C4-2B (cell line): ENCODE measurements at regions not wholly inside any gene's neighbourhood (a gene's known extent, or its start where the extent isn't known, plus 50 kb on each side); places are given as distances from the start of the nearest gene placed in this dataset.

Source experiments
- CTCF ChIP-seq: fragments of 450-650 bp; conservative IDR thresholded peaks from 2 replicates; pipeline ENCODE4 v1.5.1; 2017; ENCODE audit warnings: mild to moderate bottlenecking
- ZFX ChIP-seq: fragments of 450-650 bp; IDR thresholded peaks from 2 replicates; pipeline ENCODE4 v1.6.1; 2017

- TF ChIP-seq CTCF: no peak
- TF ChIP-seq ZFX: no peak
These were observed 50.8 kb upstream of the ECE1 start for GRCh38 chr1:21341022-21341421.
